NT2/D1 (cell line): ENCODE measurements at regions not wholly inside any gene's neighbourhood (a gene's known extent, or its start where the extent isn't known, plus 50 kb on each side); places are given as distances from the start of the nearest gene placed in this dataset.

Source experiments
- DNase-seq: peaks from one replicate; pipeline ENCODE4 v3.0.0-alpha.2; 2011; ENCODE audit warnings: low read depth, low spot score
- H3K27me3 ChIP-seq: 2 replicates; pipeline ENCODE4 v1.6.0; 2011; ENCODE audit warnings: mild to moderate bottlenecking; ENCODE audit not compliant: insufficient read length, insufficient read depth
- H3K36me3 ChIP-seq: 2 replicates; pipeline ENCODE4 v1.6.1; 2011; ENCODE audit warnings: mild to moderate bottlenecking, low read length, mixed read lengths; ENCODE audit not compliant: insufficient read depth, insufficient read length
- H3K4me1 ChIP-seq: 2 replicates; pipeline ENCODE4 v1.5.1; 2011; ENCODE audit not compliant: insufficient read depth, insufficient read length
- H3K4me3 ChIP-seq: 2 replicates; pipeline ENCODE4 v1.5.1; 2011; ENCODE audit warnings: low read depth; ENCODE audit not compliant: insufficient read length
- H3K9ac ChIP-seq: 2 replicates; pipeline ENCODE4 v1.6.0; 2011; ENCODE audit warnings: low read depth; ENCODE audit not compliant: insufficient read length
- H3K9me3 ChIP-seq: 2 replicates; pipeline ENCODE4 v1.5.1; 2011; ENCODE audit warnings: mild to moderate bottlenecking, low read length; ENCODE audit not compliant: insufficient read depth
- SUZ12 ChIP-seq: IDR thresholded peaks from 2 replicates; pipeline ENCODE4 v1.6.1; 2011; ENCODE audit not compliant: insufficient read length, insufficient read depth; ENCODE audit errors: extremely low read depth
- YY1 ChIP-seq: IDR thresholded peaks from 2 replicates; pipeline ENCODE4 v1.6.1; 2011; ENCODE audit not compliant: insufficient read length, insufficient read depth
- ZNF274 ChIP-seq: IDR thresholded peaks from 2 replicates; pipeline ENCODE4 v1.6.1; 2011; ENCODE audit warnings: mild to moderate bottlenecking, low read depth, low read length

DNA sequence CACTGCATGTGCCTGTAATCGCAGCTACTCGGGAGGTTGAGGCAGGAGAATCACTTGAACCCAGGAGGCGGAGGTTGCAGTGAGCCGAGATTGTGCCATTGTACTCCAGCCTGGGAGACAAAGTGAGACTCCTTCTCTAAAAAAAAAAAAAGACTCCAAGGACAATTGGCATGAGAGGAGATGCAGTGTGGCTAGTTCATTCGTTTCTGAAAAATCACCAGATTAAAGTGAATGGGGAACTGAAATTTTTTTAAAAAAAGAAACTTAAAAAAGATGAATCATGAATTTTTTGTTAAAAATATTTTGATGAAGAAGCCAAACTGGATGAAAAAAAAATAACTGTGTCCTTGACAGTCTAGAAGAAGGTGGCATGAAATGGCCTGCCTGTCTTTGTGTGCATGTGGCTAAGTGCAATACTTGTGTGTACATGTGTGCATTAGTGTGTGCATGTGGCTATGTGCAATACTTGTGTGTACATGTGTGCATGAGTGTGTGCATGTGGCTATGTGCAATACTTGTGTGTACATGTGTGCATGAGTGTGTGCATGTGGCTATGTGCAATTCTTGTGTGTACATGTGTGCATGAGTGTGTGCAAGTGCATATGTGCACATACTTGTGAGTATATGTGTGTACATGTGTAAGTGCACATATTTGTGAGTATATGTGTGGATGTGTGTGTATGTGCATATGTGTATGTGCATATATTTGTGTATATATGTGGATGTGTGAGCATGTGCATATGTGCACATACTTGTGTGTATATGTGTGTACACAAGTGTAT is 391.7 kb upstream of the KLF6 start:
- Histone ChIP-seq H3K36me3 (no peaks in the 10 kb centered on the region), H3K9ac (no peak overlapping the region), H3K4me1 (no peaks in the 10 kb centered on the region), H3K4me3 (no peak overlapping the region), H3K9me3 (no peaks in the 10 kb centered on the region), H3K27me3 (no peaks in the 10 kb centered on the region)
- TF ChIP-seq YY1 (no peak), ZNF274 (no peak), SUZ12 (no peak)
- no peak for DNase-seq

DNA sequence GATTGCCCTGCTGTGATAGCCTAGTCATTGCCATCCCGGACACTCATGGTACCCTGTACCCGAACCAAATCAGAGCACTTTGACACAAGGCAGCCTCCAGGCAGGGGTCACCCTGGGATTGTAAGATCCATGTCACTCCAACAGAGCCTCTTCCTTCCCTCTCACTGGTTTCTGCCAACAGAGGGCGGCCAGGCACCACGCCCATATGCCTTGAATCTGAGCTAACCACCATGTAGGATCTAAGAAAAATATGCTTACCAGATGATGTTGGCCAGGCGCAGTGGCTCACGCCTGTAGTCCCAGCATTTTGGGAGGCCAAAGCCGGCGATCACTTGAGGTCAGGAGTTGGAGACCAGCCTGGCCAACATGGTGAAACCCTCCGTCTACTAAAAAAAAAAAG is 389.2 kb upstream of the KLF6 start:
- Histone ChIP-seq H3K9me3 (no peaks in the 10 kb centered on the region), H3K36me3 (no peaks in the 10 kb centered on the region), H3K9ac (no peak overlapping the region), H3K27me3 (no peaks in the 10 kb centered on the region), H3K4me1 (no peaks in the 10 kb centered on the region), H3K4me3 (no peak overlapping the region)
- TF ChIP-seq YY1 (no peak), ZNF274 (no peak), SUZ12 (no peak)
- no peak for DNase-seq

DNA sequence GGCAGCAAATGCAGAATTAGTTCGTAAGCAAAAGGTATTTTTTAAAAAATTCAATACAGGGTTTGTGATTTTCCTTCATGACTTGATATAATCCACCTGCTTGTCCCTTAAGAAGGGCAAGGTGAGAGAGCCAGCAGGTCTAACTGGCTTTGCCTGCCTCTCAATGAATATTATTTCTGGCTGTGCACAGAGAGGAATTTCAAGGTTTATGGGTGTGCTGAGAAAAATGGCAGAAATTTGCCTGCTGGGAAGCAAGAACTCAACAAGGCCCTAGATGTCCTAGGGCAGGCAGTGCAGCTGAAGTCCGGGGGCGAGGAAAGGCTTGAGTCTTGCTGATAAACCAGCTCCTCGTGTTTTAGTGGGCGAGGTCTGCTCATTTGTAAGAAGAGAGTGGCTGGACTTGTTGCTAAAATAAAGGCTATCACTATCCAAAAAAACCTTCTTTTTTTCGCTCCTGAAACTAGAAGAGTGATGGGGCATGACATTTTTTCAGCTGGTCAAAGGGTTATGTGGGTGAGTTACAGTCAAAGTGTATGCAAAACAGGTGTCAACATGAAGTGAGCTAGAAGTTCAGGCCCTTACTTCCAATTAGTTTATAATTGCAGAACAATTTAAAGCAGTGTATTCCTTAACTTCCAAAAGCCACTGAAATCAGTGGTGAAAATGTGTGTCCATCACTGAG is 385.8 kb upstream of the KLF6 start:
- no peak for DNase-seq

DNA sequence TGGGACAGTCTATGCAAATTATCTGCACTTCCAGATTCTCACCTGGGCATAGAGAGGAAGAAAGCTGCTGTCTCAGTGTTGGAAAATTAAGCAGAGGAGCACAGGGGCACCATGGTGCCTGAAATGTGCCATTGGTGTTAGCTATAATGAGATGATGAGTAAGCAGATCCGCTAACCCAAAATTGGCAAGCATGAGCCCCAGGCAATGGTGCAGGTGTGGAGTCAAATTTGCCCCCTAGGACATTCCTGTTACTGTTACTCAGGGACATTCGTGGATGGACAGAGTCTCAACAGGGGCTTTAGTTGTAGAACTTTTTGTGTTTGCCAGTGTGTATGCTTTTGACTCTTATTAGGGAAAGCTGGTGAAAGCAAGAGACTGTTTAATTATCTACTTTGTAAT is 385.2 kb upstream of the KLF6 start:
- Histone ChIP-seq H3K4me3 (no peak overlapping the region), H3K36me3 (no peaks in the 10 kb centered on the region), H3K27me3 (no peaks in the 10 kb centered on the region), H3K9ac (no peak overlapping the region), H3K4me1 (no peaks in the 10 kb centered on the region), H3K9me3 (no peaks in the 10 kb centered on the region)
- no peak for DNase-seq
- TF ChIP-seq YY1 (no peak), ZNF274 (no peak), SUZ12 (no peak)

More for the DNA sequence above, 385.8 kb upstream of the KLF6 start:
- no peak for TF ChIP-seq ZNF274
- no peak for TF ChIP-seq YY1
- TF ChIP-seq SUZ12 = no peak
- no peak overlapping the region for H3K4me3 ChIP-seq
- H3K36me3 ChIP-seq = no peaks in the 10 kb centered on the region
- no peaks in the 10 kb centered on the region for H3K4me1 ChIP-seq
- no peaks in the 10 kb centered on the region for H3K9me3 ChIP-seq
- H3K27me3 ChIP-seq = no peaks in the 10 kb centered on the region
- H3K9ac ChIP-seq = no peak overlapping the region

DNA sequence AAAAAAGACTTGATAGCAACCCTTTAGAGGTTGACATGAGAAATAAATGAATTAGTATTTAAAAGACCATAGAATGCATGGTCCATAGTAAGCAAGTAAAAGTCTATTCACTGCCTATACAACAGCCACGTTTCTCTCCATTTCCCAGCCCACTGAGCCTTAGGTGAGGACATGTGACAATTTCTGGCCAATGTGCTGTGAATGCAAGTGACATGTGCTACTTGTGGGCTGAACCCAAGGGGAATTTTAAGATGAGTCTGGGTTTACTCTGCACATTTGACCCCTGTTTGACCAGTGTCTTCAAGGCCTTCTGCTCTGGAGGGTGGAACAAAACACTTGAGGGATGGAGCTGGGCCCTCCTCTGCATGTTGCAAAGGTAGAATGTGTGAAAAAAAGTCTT is 384.4 kb upstream of the KLF6 start:
- Histone ChIP-seq H3K4me3 (no peak overlapping the region), H3K4me1 (no peaks in the 10 kb centered on the region), H3K27me3 (no peaks in the 10 kb centered on the region), H3K9ac (no peak overlapping the region), H3K9me3 (no peaks in the 10 kb centered on the region), H3K36me3 (no peaks in the 10 kb centered on the region)
- no peak for DNase-seq
- TF ChIP-seq ZNF274 (no peak), YY1 (no peak), SUZ12 (no peak)

DNA sequence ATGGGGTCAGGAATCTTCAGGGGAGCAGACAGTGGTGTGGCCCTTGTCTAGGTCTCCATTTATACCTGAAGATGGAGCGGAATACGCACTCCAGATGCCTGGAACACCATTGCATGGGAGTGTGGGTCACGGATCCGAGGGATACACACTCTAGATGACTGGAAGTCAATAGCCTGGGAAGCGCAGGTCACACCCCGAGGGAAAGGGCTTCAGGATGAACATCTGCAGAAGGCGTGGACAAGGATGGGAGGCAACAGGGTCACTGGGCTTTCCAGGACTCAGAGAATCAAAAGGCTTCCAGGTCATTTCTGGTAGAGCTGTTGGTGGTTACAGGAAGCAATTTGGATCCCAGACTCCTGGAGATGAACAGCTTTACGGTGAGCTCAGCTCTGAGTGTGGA is 382.2 kb upstream of the KLF6 start:
- no peak overlapping the region for H3K9ac ChIP-seq
- DNase-seq = no peak
- TF ChIP-seq YY1 (no peak), ZNF274 (no peak), SUZ12 (no peak)
- no peaks in the 10 kb centered on the region for H3K9me3 ChIP-seq
- no peaks in the 10 kb centered on the region for H3K27me3 ChIP-seq
- H3K4me1 ChIP-seq = no peaks in the 10 kb centered on the region
- H3K4me3 ChIP-seq = no peak overlapping the region
- no peaks in the 10 kb centered on the region for H3K36me3 ChIP-seq

DNA sequence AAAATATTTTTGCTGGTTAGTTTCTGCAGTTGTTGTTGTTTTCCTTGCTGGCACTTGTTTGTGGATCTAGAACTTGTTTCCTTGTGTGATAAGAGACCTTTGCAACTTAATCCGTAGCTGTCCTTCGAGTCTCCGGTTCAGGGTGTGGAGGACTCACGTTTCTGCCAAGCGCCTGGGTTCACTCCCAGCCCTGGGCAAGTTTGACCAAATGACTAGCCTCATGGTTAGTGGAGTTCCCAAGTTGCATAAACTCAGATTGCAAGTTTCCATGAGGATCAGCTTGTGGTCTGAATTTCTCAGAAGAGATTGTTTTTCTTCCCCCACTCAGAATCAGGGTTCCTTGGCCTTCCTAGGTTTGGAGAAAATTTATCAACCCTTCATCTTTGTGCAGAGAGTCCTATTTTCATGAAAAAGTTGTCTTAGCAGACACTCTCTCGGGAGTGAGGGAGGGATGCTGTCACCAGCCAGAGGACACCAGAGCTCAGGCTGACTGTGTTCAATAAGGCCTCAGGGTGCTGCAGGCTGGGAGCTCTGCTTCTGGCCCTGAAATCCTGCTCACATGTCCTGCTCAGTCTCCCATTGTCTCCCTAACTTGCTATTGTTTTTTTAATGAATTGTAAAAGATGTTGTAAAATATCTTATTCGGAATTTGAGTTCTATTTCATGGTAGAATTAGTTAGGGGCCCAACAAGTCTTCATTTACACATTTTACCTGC is 377.7 kb upstream of the KLF6 start:
- H3K27me3 ChIP-seq = no peaks in the 10 kb centered on the region
- no peaks in the 10 kb centered on the region for H3K36me3 ChIP-seq
- TF ChIP-seq SUZ12 (no peak), ZNF274 (no peak), YY1 (no peak)
- no peaks in the 10 kb centered on the region for H3K4me1 ChIP-seq
- H3K9me3 ChIP-seq = no peaks in the 10 kb centered on the region
- no peak overlapping the region for H3K9ac ChIP-seq
- H3K4me3 ChIP-seq = no peak overlapping the region
- DNase-seq = no peak
